ENCODE measurements at regions not wholly inside any gene's neighbourhood (a gene's known extent, or its start where the extent isn't known, plus 50 kb on each side); places are given as distances from the start of the nearest gene placed in this dataset.

GRCh38 chr11:42526426-42526825 is 785.4 kb upstream of the API5 start:
- TF ChIP-seq ZNF619 (CRISPR knock-in tag; IDR thresholded peaks at IDR 0.05), result no peak
- TF ChIP-seq PAF1 (CRISPR knock-in tag; IDR thresholded peaks at IDR 0.05), result no peak
- no peak for TF ChIP-seq RFX1 (IDR thresholded peaks at IDR 0.05)
